Suprapubic skin (tissue), 4 donors: ENCODE measurements at regions not wholly inside any gene's neighbourhood (a gene's known extent, or its start where the extent isn't known, plus 50 kb on each side); places are given as distances from the start of the nearest gene placed in this dataset.

Source experiments
- DNase-seq, 2 donors: peaks; one replicate each; pipeline ENCODE4 v3.0.0-alpha.2; 2019; ENCODE audit warnings: low spot score in 2 of 2
- H3K27ac ChIP-seq: fragments of 200-600 bp; sonication (generic); one replicate; pipeline ENCODE4 v1.5.1; 2019
- H3K27me3 ChIP-seq: fragments of 200-600 bp; sonication (generic); one replicate; pipeline ENCODE4 v1.5.1; 2019
- H3K36me3 ChIP-seq: fragments of 200-600 bp; sonication (generic); one replicate; pipeline ENCODE4 v1.5.1; 2019
- H3K4me1 ChIP-seq: fragments of 200-600 bp; sonication (generic); one replicate; pipeline ENCODE4 v1.5.1; 2019
- H3K4me3 ChIP-seq: fragments of 200-600 bp; sonication (generic); one replicate; pipeline ENCODE4 v1.5.1; 2019; ENCODE audit warnings: mild to moderate bottlenecking
- H3K9me3 ChIP-seq: fragments of 200-600 bp; sonication (generic); one replicate; pipeline ENCODE4 v1.5.1; 2019
- CTCF ChIP-seq, 2 donors: fragments of 200-600 bp in 1 of 2; fragments of 450-650 bp in 1 of 2; sonication (generic) in 1 of 2; IDR thresholded peaks; one replicate each; pipeline ENCODE4 v1.5.1; 2016 to 2019; ENCODE audit warnings: antibody characterized with exemption in 2 of 2, mild to moderate bottlenecking in 1 of 2, moderate library complexity in 1 of 2
- EP300 ChIP-seq: sonication (generic); formaldehyde crosslinking; IDR thresholded peaks from one replicate; pipeline ENCODE4 v1.6.1; 2017; ENCODE audit warnings: antibody characterized with exemption
- POLR2A ChIP-seq, 2 donors: fragments of 450-650 bp; IDR thresholded peaks; one replicate each; pipeline ENCODE4 v1.6.1; 2017; ENCODE audit warnings: antibody characterized with exemption in 2 of 2, mild to moderate bottlenecking in 2 of 2, moderate library complexity in 2 of 2
- POLR2AphosphoS5 ChIP-seq, 3 donors: sonication (generic); formaldehyde crosslinking; IDR thresholded peaks; one replicate each; pipeline ENCODE4 v1.6.1; 2017; ENCODE audit warnings: antibody characterized with exemption in 3 of 3
- WGBS: methylation state at CpG from one replicate; pipeline ENCODE4 v1.1.5; 2018; 5-methylcytosine and 5-hydroxymethylcytosine counted together

DNA sequence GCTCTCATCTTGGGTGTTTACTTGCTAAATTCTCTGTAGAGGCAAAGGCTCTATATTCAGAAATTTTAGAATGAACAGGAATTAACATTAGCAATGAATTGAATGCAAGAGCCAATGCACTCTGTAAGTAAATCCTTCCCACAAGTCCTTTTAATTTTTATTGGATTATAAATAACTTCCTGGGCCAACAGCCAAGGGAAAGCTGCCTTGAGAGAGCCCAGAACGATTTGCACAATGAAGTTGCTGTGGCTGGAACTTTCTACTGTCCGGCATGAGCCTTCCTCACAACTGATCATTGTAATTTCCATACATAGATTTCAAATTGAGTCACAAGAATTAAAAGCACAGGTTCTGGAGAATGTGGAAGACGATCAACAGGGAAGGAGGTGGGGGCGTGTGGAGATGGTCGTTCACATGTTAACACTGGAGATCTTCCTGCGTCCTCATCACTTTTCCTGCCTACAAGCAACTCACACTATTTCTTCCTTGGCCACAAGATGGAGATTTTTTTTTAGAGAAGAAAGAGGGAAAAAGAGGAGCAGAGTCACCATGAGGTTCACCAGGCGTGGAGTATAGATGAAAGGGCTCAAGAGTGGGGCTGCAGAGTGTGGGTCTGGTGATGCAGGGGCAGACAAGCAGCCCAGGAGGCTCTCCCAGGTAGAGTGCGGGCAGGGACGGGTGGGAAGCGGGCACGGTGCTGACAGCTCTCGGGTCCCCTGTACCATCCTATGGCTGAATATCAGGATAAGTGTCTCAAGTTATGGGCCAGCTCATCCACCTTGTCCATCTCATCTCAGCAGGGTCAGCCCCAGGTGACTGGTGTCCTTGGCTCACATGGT lies 110.7 kb downstream of the SOX1 start:
- no peak overlapping the region for H3K27ac ChIP-seq
- peak in 1 of 2 donors; percentile 74 for DNase-seq
- H3K4me3 ChIP-seq, result no peak overlapping the region
- no peaks in the 10 kb centered on the region for H3K4me1 ChIP-seq
- no peaks in the 10 kb centered on the region for H3K9me3 ChIP-seq
- TF ChIP-seq POLR2A (IDR thresholded peaks at IDR 0.05) (no peak), EP300 (no peak), POLR2AphosphoS5 (IDR thresholded peaks at IDR 0.05) (no peak), CTCF (IDR thresholded peaks at IDR 0.05) (no peak)
- no peaks in the 10 kb centered on the region for H3K36me3 ChIP-seq
- H3K27me3 ChIP-seq, result peaks cover 9% of the 10 kb centered on the region
- WGBS, result 56% methylated on average over 12 of the region's 12 CpGs

- 91% methylated on average over 4 of the region's 5 CpGs for WGBS
- DNase-seq, result peak in 1 of 2 donors; percentile 31
- Histone ChIP-seq H3K4me1 (no peaks in the 10 kb centered on the region), H3K27ac (no peak overlapping the region), H3K27me3 (peaks cover 12% of the 10 kb centered on the region), H3K4me3 (no peak overlapping the region), H3K36me3 (no peaks in the 10 kb centered on the region), H3K9me3 (no peaks in the 10 kb centered on the region)
- TF ChIP-seq CTCF (IDR thresholded peaks at IDR 0.05), result no peak
- no peak for TF ChIP-seq POLR2A (IDR thresholded peaks at IDR 0.05)
- no peak for TF ChIP-seq EP300
- no peak for TF ChIP-seq POLR2AphosphoS5 (IDR thresholded peaks at IDR 0.05)
These were observed 111.8 kb downstream of the SOX1 start for GRCh38 chr13:112178769-112179168.

DNA sequence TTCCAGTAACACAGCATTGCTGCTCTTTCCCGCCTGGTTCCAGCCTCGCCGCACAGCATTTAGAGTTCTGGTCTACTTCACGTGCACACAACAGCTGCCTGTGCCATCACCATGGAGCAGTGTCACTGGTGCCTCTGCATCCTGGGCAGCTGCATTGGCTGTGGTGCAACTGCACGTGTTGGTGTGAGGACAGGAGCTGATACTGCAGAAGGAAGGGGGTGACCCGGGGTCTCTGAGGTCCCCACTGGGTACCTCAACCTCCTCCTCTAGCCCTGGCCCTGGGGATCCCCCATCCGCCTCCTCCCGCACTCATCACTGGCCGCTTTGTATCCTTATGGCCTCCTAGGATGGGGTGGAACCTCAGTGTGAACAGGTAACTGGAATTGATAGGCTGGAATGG lies 112.5 kb downstream of the SOX1 start:
- 86% methylated on average over 7 of the region's 9 CpGs for WGBS
- TF ChIP-seq CTCF (IDR thresholded peaks at IDR 0.05), result no peak
- no peak for TF ChIP-seq POLR2AphosphoS5 (IDR thresholded peaks at IDR 0.05)
- no peak for TF ChIP-seq EP300
- TF ChIP-seq POLR2A (IDR thresholded peaks at IDR 0.05), result no peak
- DNase-seq, result peak in 1 of 2 donors; percentile 72
- Histone ChIP-seq H3K4me1 (no peaks in the 10 kb centered on the region), H3K9me3 (no peaks in the 10 kb centered on the region), H3K27ac (no peak overlapping the region), H3K4me3 (no peak overlapping the region), H3K36me3 (no peaks in the 10 kb centered on the region), H3K27me3 (peaks cover 12% of the 10 kb centered on the region)

DNA sequence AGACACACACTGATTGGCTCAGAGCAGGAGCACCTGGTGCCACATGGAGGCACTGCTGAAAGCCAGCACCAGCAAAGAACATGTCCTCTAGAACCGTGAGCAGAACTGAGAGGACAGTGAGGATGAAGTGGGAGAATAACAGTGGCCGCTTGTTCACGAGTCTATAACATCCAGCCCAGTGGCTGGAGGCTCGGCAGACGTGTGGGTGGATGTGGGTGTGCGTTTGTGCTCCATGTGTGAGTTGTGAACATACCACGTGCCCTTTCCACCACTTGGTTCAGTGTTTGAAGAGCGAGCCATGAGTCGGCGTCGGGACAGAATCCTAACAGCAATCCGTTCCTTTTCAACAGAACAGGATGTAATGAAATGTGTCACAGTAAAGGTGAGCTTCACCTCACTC lies 113.0 kb downstream of the SOX1 start:
- H3K9me3 ChIP-seq, result no peaks in the 10 kb centered on the region
- H3K4me3 ChIP-seq, result no peak overlapping the region
- H3K27me3 ChIP-seq, result peaks cover 12% of the 10 kb centered on the region
- DNase-seq, result peak in 1 of 2 donors; percentile 26
- no peaks in the 10 kb centered on the region for H3K36me3 ChIP-seq
- 93% methylated on average over 12 of the region's 12 CpGs for WGBS
- no peak overlapping the region for H3K27ac ChIP-seq
- no peaks in the 10 kb centered on the region for H3K4me1 ChIP-seq
- TF ChIP-seq POLR2A (IDR thresholded peaks at IDR 0.05), result no peak
- TF ChIP-seq EP300, result no peak
- no peak for TF ChIP-seq CTCF (IDR thresholded peaks at IDR 0.05)

- no peaks in the 10 kb centered on the region for H3K4me1 ChIP-seq
- no peak for TF ChIP-seq POLR2A (IDR thresholded peaks at IDR 0.05)
- TF ChIP-seq EP300, result no peak
- no peak for TF ChIP-seq POLR2AphosphoS5 (IDR thresholded peaks at IDR 0.05)
- no peak for TF ChIP-seq CTCF (IDR thresholded peaks at IDR 0.05)
- H3K4me3 ChIP-seq, result no peak overlapping the region
- peak in 1 of 2 donors; percentile 56 for DNase-seq
- H3K27ac ChIP-seq, result no peak overlapping the region
- H3K27me3 ChIP-seq, result peaks cover 12% of the 10 kb centered on the region
- H3K36me3 ChIP-seq, result no peaks in the 10 kb centered on the region
- 64% methylated on average over 13 of the region's 13 CpGs for WGBS
- H3K9me3 ChIP-seq, result no peaks in the 10 kb centered on the region
These were observed 114.6 kb downstream of the SOX1 start for GRCh38 chr13:112181336-112182067.
